NCI-H1930 (cell line): ENCODE measurements at regions not wholly inside any gene's neighbourhood (a gene's known extent, or its start where the extent isn't known, plus 50 kb on each side); places are given as distances from the start of the nearest gene placed in this dataset.

Source experiments
- DNase-seq, 2 experiments: peaks; one replicate each; lab custom pipeline; 2025; lab: John Stamatoyannopoulos, UW

DNA sequence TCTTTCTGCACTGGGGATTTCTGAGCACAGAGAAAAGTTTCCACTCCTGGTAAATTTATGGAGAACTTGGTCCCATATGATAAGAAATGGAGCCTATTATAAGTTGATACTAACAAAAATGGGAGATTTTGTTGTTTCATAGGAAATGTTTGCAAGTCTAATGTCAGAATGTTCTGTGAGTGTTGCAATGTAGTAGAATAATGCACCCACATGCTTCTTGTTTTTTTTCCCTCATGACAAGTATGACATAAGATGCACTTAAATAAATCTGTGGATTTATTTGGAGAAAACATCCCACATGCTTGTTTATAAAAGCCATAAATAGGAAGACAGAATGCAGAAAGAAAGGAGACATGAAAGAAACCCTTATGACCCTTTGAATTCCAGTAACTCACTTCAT is 50.8 kb upstream of the KCNJ6 start:
- no peak for DNase-seq

DNA sequence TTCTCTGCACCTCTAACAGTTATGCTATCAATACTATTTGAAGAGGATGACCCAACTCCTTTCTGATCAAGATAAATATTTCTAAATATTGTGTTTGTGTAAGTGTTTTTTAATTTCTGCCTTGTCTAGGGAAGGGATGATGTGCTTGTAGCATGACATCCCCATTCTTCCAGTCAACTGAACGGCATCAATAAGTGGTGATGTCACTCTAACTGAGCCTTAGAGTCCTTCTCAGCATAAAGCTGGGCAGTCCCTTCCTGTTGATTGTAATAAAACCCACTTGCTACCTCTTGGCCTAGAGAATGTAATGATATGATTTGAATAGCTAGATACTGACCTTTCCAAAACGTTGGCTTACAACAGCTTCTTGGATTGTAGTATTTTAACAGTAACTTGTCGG is 52.5 kb upstream of the KCNJ6 start:
- DNase-seq: no peak

DNA sequence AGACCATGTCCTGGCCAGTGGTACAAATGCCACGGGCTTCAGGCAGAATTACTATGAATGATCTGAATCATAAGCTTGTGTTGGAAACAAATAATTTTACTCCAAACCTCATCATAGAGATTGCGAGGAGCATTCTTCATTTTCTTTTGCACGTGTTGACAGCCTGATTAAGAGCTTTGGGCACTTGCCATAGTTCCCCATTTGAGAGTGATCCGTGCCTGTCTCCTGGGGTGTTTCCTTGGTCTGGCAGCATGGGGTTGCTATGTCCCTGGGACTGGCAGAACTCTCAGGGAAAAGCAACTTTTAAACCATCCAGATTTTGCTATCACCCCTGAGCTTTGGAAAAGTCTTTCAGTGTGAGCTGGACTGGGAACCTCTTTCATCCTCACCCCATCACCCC is 54.3 kb upstream of the KCNJ6 start:
- DNase-seq: no peak

DNA sequence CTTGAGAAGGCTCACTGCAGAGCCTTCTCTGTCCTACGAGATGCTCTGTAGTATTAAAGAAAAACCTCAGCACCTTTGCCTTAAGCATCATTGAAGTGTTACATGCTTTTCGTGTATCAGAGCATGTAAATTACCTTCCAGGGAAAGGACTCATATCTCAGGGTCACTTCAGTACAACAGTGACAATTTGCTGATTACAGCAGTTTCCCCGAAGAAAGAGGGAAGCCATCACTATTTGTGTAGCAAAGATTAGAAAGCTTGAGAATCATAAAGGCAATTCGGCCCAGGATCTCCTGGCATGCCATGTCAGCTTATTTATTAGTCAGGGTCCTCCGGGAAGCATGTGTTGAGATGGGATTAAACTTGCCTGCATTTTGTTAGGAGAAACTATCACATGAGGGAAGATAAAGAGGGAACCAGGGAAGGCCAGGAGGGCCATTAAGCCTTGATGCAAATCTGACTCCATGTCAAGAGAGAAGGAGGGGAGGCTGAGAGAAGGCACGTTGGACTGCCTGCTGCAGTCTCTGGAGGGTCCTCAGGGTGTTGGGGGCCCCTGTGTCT is 55.2 kb upstream of the KCNJ6 start:
- DNase-seq: no peak

DNA sequence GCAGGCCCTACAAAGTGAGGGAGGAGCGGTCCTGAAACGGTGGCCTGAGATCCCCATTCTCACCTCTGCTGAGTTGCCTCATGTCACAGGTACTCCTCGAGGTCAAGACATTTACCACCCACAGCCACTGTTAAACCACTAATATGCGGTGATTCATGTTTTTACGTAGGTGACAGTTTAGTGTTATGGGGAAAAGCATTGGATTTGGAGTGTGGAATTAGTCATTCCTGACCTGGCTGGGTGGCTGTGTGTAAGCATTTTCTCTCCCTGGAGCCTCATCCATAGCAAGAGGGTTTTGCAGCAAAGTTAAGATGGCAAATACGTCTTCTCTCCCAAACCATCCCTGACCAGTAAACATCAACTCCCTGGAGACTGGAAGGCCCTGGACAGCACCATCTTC is 57.8 kb upstream of the KCNJ6 start:
- DNase-seq: no peak

DNA sequence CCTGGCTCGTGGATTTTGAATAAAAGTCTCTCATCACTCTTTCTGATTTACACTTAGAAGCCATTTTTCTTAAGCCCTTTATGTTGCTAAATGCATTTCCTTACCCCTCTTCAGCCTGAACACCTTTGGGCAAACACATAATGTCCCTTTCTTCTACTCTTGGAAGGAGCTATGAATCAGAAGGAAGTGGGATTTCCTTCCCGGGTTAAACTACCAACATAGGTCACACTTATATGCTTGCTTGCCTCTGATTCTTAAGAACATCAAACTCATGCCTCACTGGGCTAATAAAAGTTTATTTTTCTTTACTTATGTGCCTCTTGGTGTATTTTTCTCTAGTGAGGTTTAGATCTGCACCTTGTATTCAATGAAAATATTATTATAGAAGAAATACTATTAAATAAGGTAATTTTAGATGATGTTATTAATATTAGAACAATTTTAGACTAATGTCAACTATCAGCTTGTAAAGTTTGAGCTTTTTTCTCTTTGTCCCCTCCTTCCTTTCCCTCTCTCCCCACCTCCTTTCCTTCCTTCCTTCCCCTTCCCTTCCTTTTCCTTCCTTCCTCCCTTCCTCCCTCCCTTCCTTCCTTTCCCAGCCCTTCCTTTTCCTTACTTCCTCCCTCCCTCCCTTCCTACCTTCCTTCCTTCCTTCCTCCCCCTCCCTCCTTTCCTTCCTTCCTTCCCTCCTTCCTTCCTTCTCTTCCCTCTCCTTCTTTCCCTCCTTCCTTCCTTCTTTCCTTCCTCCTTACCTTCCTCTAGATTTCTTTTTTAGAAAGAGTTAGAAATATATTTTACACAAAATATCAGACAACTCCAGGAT is 66.5 kb upstream of the KCNJ6 start:
- DNase-seq: no peak

DNA sequence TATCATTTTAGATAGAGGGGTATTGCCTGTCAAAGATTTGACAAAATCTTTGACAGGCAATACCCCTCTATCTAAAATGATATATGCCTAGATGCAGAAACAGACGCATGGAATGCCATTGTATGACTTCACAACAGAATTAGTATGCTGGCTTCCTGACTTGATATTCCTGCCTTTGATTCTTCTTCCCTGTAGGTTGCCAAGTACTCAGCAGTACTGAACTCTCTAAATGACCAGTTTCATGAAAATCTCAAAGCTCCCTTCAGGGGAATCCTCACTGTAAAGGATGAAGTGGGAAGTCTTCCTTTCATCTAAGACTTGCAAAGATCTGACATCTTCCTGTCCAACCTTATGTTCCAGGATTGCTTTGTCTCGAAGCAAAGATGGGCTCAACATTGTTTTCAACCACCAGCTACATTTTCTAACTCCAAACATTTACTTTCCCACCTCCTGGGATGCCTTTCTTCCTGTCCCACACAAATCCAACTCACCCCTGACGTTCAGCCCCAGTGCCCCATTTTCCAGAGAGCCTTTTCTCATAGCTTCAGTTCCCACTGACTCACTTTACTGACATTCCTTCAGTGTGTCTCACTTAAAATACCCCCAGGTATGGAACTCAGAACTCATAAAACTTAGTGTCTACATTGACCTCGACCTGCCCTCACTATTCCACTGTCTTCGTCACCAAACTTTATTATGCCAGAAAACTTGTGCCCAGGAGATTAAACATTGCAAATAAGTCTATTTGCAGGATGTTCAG is 67.3 kb upstream of the KCNJ6 start:
- no peak for DNase-seq

DNA sequence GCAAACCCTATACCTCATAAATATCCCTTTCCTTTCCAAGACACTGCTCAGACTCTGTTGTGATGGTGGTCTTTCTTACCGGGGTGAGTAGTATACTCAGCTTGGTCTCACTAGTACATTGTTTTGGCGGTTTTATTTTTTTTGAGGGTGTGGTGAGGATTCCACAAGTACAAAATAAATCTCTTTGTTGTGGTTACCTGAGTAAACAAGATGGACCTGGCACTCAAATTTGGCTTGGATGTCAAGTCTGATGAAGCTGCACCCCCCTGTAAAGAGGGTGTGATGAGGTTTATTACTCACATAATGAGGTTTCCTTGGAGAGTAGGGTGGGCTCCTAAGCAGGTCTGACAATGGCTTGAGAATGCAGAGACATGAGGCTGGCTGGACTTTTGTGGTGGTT is 68.2 kb upstream of the KCNJ6 start:
- DNase-seq: no peak

DNA sequence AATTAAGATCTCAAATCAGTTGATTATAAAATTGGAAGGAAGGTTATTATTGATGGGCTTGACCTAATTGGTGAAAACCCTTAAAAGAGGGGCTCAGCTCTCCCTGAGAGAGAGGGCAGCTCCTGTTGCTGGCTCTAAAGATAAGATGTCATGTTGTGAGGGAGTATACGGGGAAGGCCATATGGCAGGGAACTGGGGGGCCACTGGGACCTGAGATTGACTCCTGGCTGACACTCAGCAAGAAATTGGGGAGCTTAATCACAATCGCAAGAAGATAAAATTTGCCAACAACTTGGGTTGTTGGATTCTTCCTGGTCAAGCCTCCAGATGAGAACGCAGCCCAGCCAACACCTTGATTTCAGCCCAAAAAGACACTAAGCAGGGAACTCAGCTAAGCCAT is 69.7 kb upstream of the KCNJ6 start:
- DNase-seq: no peak

DNA sequence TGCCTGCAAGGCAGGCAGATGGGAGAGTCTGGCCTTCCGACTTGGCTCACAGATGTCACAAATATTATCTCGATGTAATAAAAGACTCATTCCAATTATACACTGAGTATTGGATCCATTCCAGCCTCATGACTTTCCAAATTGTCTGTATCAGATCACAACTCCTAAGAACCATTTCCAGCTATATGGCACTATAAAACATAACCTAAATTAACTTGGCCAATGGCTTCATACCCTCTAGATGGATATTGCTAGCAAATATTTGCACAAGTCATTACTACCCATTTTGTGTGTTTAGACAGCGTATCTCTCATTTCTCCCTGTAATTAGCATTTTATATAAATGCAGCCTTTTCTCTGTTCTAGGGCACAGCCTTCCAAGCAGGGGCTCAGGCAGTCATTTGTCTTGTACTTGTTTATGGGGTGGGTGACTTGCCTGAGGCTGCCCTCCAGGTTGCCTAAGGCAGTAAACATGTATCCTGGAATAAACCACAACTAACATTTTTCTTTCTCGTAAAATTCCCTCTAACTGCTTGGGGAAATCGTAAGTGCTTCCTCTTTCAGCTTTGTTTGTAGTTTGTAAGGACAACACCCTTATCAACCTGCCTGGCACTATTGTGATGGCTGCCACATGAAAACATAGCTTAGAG is 70.6 kb upstream of the KCNJ6 start:
- DNase-seq: peak; percentile 71 to 86

DNA sequence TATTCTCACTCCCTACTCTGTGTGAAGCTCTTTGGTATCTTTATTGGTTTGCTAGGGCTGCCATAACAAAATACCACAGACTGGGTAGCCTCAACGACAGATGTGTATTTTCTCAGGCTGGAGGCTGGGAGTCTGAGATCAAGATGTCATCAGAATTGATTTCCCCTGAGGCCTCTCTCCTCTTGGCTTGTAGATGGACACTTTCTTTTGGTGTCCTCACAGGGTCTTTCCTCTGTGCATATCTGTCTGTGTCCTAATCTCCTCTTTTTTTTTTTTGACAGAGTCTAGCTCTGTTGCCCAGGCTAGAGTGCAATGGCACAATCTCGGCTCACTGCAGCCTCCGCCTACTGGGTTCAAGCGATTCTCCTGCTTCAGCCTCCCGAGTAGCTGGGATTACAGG is 71.4 kb upstream of the KCNJ6 start:
- DNase-seq: no peak

DNA sequence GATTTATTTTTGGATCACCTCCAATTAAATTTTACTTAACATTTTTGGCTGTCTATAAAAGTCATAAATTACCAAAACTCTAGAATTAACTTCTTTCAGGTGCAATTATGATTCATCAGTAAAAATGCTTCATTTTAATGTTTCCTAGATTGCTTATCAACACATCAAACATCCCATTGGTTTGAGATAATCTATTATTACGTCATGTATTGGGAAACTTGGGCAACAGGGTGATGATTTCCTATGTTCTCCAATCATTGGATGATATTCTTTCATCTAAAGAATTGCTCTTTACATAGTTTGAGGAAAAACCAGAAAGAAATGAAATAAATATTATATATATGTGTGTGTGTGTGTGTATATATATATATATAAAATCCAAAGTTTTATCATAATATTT is 76.8 kb upstream of the KCNJ6 start:
- DNase-seq: no peak

DNA sequence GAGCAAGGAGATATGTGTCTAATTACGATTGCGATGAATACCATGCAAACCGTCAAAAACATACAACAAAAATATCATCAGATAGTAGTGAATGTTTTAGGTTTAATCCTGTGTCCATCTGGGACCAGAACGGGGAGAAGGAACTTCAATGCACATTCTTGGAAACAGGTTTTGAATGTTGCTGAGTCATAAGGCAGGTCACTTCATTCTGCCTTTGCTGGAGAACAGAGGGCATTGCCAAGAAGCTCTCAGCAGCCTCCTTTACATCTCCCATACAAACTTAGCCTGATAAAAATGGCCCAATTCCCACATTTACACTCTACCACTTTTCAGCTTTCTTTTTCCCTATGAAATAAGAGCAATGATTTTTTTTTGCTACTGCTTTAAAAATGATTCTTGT is 78.0 kb upstream of the KCNJ6 start:
- DNase-seq: no peak

DNA sequence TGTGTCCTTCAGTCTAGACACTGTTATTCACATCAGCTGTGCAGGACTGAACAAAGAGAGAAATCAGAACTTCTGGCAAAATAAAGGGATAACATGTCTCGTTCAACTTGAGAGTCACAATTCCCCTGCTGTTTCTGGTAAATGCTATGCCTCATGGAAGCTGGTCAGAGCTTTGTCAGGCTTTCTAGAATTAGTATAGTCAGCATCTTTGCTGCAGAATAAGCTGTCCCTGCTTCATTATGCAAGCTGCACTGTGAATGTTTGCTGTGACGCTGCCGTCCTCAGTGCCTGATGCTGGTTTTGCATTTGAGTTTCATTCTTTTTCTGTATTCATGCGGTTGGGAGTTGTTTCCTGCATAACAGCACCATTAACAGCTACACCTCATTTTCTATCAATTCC is 96.4 kb upstream of the KCNJ6 start:
- no peak for DNase-seq

DNA sequence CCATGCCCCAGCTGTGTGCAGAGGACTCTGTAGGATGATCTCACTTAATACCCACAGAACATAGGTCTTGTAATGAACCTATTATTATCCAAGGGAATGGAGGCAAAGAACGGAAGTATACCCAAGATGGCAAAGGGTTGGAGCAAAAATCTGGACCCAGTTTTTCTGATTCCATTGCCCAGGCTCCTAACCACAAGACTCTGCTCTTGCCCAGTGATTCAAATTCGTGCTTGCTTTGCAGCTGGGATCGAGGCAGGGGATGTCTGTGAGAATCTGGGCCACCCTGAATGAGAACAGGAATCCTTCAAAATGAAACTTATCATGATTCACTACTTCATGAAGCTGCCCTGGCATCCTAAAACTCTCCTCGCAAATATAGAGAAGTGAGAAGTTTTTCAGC is 97.5 kb upstream of the KCNJ6 start:
- DNase-seq: no peak

DNA sequence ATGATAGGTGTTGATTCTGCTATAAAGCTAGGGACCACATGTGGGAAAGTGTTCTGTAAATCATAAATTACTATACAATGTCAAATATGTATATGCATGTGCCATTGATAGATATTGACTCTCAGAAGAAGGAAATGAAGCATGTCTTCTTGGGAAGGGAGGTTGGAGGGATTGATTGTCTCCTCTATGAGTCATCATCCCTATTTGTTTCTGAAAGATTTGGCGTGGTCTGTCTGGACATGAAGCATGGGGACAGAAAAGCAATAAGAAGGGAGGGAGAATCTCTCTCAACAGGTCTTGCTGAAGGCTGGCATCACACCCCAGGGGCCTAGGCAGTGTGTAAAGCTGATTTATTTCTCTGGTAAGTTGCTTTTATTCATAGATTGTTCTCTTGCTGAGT is 98.0 kb upstream of the KCNJ6 start:
- DNase-seq: no peak

DNA sequence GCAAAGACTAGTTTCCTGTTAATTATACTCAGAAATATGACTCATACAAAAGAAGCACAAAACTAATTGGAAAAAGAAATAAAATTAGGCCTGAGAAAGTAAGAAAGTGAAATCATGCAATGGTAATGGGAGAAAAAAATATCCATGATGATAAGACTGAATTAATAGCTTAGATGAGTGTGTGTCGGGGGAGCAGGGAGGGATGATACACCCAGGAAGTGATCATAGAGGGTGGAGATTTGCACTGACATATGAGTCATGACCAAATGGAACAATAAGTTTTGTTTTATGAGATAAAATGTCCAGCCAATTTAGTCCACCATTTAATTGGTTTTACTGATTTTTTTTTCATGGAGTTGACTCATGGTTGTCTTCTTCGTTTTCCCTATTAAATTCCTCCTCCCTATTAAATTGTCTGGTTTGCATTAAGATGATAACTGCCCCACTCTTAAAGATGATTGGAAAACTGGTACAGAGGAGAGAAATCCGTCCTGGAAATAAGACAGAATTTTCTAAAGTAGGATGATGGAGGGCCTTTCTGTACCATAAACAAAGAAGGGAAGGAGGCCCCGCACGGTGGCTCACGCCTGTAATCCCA is 111.7 kb upstream of the KCNJ6 start:
- no peak for DNase-seq

DNA sequence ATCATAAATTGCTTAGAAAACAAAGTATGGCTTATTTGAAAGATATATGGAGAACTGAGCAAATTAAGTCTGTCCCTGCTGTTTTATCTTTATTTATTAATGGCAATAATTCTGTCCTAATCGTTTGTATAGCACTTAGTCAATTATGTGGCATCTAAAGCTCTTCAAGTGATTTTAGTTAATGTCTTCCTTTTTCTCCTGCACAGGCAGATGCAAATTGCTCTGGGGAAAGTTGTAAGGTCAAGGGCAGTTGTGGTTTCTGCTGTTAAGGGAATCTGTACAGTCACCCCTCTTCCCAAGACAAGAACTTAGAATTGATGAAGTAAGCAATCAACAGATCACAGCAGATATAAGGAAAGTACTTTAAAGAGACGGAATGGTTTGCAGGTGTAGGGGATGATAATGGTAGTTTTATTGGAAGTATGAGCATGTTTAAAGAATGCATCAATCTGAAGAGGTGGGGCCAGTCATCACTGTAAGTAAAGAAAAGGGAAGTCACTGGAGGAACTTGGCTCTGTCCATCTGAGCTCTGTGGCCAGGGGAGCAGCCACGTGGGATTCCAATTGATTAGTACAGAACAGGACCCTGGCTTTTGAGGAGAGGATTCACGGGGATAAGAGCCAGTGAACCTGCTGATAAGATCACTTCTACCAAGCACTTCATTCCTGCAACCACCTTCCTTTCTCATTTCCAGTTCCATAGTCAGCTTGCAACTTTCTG is 116.0 kb upstream of the KCNJ6 start:
- no peak for DNase-seq

DNA sequence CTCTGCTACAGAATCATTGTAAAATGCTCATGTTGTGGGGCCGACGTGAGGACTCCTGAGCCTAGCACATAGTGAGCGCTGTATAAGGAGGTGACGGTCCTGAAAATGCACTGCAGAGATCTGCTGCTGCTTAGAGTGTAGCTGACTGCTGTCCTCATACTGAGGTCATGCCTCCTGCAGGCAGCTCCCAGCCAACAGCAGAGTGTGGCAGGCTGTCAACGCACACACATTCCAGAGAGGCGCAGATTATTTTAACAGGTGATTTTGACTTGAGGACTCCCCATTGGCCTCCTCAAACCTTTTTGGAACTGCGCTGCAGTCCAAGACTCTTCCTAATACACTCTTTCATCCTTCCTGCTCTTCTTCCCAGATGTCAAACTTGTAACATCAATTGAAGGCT is 119.8 kb upstream of the KCNJ6 start:
- no peak for DNase-seq

DNA sequence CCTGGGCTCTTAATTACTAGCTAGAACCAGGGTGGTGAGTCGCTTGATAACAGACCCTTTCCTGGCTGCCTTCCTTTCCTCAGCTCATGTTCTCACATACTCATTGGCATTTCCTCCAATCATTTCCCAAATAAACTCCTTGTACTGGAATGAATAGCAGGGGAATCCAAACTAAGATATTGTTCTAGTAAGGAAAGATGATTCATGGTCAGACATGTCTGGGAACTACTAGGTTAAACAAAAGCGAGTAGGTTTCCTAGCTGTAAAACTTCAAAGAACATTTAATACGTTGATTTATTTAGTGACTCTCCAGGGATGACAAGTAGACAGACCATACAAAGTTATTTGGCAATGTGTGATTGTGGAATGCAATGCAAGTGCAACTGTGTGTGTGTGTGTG is 121.2 kb upstream of the KCNJ6 start:
- no peak for DNase-seq

DNA sequence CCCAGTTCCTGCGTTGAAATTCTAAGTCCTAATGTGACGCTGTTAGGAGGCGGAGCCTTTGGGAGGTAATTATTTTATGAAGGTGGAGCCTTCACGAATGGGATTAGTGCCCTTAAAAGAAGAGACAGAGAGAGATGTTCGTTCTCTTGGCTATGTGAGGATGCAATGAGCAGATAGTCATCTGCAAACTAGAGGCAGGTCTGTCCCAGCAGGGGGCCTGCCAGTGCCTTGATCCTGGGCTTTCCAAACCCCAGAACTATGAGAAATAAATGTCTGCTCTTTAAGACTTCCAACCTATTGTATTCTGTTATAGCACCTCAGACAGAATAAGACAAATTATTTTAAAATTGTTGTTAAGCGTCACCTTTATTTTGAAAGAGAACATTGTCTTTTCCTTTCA is 123.1 kb upstream of the KCNJ6 start:
- DNase-seq: no peak

DNA sequence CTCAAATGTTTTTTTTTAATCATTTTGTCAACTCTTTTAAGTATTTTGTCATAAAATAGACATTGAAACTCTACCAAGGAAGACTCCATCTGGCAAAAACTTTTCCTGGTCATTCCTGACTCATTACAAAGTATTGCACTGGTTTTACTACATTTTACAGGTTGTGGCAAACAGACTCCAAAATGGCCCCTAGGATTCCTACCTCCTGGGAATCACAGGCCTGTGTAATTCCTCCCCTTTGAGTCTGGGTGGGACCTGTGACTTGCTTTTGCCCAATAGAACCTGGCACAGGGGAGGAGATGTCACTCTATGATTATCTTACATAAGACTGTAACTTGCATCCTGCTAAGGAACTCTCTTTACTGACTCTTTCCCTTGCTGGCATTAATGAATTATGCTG is 123.6 kb upstream of the KCNJ6 start:
- DNase-seq: no peak
